HG03039 (cell line): ENCODE measurements at regions not wholly inside any gene's neighbourhood (a gene's known extent, or its start where the extent isn't known, plus 50 kb on each side); places are given as distances from the start of the nearest gene placed in this dataset.

Experiments
- ATAC-seq: cut with Tn5 transposase; IDR thresholded peaks from one replicate; pipeline ENCODE4 v1.9.1; 2021; ENCODE audit warnings: mild to moderate bottlenecking, moderate library complexity; ENCODE audit not compliant: unreplicated experiment

- ATAC-seq: no peak
Measured at GRCh38 chr5:42898760-42899159, 87.1 kb upstream of the SELENOP start.

GRCh38 chr5:42896523-42896922, 84.8 kb upstream of the SELENOP start:
- no peak for ATAC-seq

DNA sequence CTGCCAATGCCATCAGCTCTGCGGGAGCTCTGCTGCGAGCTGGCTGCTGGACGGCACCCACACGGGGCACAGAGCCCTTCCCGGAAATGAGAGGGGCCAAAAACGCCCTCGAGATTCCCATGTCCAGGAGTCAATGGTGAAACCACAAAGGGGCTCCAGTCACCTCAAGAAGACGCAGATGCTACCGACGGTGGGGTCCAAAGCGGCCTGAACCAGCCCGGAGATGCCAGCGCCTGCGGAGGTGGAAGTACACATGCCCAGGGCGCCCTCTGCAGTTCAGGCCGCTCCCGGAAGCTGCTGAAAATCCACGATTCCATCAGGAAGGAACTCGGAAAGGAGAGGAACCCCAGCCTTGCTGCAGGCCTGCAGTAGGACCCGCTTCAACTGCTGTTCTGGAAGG, 82.4 kb upstream of the SELENOP start:
- no peak for ATAC-seq

GRCh38 chr5:42889311-42889933, 77.7 kb upstream of the SELENOP start:
- peak; percentile 88 for ATAC-seq

GRCh38 chr5:42888771-42889170, 77.1 kb upstream of the SELENOP start:
- no peak for ATAC-seq

DNA sequence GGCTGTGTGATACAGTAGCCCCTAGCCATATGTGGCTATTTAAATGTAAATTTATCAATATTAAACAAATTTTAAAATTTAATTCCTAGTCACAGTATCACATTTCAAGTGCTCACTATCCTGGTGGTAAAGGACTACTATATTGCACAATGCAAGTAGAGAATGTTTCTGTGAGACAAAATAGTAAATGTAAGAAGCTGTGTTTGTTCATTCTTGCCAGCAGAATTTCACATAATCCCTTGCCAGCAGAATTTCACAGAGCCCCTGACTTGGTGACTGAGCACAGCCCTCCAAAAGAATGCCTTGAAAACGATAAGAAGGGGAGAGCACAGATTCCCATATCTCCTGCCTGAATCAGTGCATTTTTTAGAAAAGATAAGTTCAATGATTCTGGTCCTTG, 75.9 kb upstream of the SELENOP start:
- ATAC-seq: no peak

DNA sequence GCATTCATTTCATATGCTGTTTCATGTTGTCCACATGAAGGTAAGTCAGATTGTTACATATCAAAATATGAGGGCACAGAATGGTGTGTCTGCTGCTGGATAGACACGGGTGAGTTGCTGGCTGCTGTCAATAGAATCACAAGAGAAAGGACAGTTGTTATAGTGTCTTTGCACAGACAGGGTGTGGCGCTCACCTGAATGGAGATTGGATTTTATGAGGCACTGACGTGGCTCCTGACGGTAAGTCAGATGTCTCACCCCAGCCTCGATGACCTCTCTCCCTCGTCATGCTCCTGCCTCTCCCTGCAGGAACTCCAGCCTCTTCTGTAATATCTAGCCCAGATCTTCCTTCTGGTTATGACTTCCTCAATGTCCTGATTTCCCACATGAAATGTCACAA, 75.4 kb upstream of the SELENOP start:
- ATAC-seq: no peak

GRCh38 chr5:42886635-42887034, 74.9 kb upstream of the SELENOP start:
- no peak for ATAC-seq

- no peak for ATAC-seq
Measured at GRCh38 chr5:42884326-42884725, 72.6 kb upstream of the SELENOP start.

DNA sequence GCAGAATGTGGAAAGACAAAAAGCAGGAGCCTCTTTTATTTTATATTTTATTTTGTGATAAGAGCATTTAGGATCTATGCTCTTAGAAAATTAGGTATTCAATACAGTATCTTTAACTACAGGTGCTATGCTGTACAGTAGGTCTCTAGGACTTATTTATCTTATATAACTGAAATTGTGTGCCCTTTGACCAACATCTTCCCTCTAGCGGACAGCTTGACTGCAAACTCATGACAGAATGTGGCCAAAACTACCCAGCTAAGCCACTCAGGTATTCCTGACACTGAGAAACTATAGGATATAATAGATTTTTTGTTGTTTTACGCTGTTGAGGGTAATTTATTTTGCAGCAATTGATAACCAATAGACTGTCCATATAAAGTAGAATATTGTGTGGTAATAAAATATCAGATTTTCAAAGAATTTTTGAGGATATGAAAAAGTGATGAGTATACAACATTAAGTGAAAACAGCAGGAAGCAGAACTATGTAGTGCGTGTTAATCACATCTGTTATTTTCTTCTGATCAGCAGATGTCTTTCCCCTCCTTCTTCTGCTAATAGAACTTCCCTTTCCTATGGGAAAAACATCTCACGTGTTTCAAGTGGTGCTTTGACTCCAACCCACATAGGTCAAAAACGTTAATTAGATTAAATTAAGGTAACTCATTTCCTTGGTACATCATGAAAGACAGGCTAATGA, 69.9 kb upstream of the SELENOP start:
- ATAC-seq: no peak

DNA sequence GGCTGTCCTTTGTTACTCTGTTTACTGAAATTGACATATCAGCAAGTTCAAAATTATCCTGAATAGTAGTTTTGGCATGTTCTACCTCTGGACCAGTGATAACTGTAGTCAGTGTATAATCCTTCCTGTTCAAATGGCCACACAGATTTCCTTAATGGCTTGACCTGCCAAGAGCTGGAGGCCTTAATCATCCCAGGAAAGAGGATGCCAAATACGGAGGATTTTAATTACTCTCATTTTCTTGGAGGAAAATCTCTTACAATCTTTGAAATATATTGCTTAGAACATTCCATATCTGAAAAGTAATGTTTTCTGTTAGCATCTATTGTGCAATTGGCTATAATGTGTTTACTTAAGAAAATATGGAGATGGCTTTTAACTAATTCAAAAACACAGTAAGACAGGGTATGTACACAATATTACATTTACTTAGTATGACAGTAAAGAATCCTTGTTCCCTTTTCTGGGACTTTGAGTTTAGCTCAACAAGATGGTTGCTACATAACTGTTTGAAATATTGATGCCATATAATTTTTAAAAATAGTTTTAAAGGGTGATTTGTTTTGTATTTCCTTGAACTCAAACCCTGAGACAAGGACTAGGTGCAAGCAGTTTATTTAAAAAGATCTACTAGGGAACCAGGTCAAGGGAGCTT, 68.9 kb upstream of the SELENOP start:
- ATAC-seq: no peak

DNA sequence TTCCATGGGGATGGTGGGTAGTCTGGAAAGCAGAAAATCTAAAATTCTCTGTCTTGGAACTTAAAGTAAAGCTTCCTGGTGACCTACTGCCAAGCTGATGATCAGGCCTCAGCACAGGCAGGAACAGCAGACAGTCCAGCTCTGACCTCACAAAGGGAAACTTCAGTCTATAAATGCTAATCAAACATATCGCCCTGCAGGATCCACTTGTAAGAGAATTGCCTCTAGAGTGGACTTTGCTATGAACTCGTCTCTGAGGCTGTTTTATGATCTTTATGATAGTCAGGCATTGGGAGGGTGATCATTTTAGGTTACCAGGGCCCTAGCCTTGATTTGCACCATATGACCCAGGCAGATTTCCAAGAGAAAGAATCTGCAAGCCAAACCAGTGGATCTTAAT, 67.6 kb upstream of the SELENOP start:
- no peak for ATAC-seq

DNA sequence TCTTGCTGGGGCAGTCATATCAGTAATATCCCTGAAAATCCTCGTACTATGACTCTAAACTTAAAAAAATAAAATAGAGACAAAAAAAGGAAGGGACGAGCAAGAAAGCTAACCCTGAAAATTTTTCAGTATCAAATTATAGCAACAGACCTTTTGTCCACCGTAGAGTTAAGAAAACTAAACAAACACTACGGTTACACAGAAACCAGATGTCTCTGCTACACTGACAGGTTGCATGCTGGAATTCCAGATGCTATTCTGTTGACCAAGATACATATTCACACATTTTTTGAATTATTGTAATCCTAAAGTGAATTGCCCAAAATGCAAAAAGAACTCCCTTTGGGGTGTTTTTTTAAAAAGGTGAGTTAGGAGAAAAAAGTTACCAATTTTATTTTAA, 66.9 kb upstream of the SELENOP start:
- no peak for ATAC-seq

DNA sequence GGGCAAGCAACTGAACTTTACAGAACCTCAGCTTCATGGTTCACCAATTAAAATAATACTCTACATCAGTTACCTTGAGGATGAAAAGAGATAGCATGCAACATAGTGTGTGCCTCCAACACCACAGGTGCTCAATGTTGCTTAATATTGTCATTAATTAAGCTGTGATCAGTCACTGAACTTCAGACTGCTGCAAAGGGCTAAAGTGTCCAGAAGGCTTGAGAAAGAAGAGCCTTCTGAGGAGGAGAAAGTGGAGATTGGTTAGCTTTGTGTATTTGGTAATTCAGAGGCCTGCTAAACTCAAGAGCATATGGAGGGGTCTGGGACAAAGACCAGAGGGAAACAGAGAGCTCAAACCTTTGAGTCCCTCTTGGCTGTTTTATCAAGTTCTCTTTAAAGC, 66.3 kb upstream of the SELENOP start:
- ATAC-seq: no peak

- no peak for ATAC-seq
Measured at GRCh38 chr5:42877431-42877830, 65.7 kb upstream of the SELENOP start.

DNA sequence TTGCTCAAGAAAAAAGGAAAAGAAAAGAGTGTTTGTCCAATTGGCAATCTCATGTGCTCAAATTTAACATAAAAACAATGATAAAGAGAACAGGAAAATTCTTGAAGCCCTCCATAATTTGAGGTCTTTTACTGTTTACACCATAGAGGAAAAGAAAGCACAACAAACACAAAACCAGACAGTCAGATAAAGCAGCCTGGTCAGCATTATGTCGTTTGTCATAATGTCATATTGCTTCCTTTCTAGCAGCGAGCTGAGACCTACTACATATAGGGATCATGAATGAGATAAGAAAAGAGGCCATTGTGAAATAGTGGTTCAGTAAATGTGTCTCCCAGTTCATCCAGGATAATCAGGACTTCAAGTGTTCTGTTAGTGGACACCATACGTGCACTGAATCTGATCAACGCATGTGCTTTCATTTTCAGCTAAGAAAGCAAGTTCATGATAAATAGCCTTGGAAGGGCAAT, 64.7 kb upstream of the SELENOP start:
- no peak for ATAC-seq

- ATAC-seq: no peak
Measured at GRCh38 chr5:42875785-42876374, 64.2 kb upstream of the SELENOP start.

GRCh38 chr5:42875211-42875610, 63.5 kb upstream of the SELENOP start:
- ATAC-seq: no peak

DNA sequence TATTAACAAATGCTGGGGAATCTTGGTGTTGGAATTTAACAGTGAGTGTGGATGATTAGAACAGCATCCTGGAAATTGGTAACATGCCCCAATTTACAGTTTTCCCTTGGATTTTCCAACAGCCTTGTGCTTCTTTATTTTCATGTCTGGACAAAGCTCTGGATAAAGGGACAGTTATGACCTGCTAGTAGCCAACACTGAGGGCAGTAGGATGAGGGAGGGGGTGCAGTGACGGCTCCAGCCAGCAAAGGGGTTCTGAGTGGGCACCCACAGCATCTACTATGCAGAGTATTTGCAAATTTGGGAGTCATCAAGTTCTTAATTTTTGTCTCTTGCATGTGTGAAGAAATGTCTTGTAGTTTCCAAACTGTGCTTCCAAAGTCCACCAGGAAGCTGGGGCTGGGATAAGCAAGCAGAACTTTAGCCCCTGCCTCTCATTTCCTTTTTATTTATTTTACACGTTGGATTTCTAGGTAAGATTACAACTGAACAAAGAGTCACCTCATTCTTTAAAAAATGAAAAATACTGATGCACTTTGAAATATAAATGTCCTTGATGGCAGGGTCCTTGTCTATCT, 63.0 kb upstream of the SELENOP start:
- ATAC-seq: no peak

DNA sequence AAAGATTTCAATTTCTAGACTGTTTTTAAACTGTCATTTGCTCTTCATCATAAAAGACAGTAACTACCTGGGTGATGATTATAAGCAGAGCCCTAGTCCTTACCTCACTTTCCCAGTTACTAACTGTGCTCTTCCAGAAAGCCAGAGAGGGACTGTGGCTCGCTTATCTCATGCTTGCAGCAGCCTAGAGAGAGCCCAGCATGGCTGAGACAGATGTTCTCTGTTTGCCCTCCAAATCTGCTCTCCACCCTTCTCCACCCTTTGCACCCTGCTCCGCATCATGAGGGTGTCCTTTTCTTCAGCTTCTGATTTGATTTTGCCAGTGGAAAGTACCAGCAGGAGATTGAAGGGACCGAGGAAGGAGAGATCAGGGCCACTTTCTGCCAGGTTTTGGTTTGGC, 61.2 kb upstream of the SELENOP start:
- no peak for ATAC-seq

DNA sequence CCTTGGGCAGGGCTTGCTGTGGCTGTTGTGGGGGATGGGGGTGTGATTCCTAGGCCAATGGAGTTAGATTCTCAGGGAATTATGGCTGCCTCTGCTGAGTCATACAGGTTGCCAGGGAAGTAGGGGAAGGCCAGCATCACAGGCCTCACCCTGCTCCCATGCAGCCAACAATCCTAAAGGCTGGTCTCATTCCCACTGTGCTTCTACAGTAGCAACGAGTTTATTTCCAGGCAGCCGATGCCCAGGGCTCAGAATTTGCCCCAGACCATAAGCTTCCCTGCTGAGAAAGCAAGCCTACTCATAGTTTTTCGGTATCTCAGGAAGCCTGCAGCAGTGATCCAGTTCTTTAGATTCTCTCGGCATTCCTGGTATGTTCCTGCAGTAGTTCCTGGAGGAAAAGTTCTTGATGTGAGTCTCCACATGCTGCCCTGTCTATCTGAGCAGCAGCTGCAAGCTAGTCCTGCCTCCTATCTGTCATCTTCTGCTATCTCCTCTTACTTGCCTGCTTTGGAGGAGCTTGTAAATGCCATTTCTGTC, 59.3 kb upstream of the SELENOP start:
- ATAC-seq: no peak
